NCI-H2227 (cell line): ENCODE measurements at regions not wholly inside any gene's neighbourhood (a gene's known extent, or its start where the extent isn't known, plus 50 kb on each side); places are given as distances from the start of the nearest gene placed in this dataset.
"Not testable (repeated sequence)": the region's sequence is repeated elsewhere in the genome, so short reads cannot be mapped to it uniquely, and the experiment has no call there.

ENCODE experiments used
- DNase-seq: peaks from one replicate; lab custom pipeline; 2025; ENCODE audit not compliant: unreplicated experiment; lab: John Stamatoyannopoulos, UW

DNA sequence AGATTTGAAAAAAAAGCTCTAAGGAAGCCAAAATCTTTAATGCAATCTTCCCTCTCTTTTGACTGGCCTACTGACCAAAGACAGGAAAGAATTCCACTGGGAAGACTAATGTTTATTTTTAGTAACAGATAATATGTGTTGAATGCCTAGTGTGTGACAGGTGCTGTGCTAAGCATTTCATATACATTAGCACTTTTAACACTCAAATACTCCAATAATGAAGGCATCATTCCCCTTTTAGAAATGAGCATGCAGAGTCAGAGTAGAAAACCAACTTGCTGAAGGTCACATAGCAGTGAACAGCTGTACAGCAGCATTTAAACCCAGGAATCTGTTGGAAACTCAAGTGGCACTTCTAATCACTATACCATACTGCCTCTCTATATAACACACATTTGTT lies 170.6 kb downstream of the MINAR1 start:
- no peak for DNase-seq

DNA sequence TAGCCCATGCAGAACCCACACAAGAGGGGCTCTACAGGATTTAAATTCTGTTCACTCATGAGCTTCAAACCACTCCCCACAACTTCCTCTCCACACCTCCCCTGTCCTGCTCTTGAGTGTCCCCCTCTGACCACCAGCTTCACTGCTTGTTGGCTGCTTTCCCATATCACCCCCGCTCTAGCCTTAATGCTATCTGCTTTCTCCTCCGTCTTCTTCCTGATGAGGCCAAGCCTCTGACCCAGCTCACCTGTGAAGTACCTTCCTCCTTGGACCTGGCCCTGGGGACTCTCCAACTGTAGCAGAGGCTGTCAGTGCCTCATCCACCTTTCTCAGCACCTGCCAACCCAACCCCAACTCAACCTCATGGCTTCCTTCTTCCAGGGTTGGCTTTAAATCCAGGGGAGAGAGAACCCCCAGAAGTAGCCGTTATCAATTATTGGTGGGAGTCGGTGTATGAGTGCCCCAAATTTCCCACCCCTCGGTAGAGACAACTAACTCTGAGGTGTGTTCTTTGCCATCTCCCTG lies 174.8 kb downstream of the MINAR1 start:
- no peak for DNase-seq

DNA sequence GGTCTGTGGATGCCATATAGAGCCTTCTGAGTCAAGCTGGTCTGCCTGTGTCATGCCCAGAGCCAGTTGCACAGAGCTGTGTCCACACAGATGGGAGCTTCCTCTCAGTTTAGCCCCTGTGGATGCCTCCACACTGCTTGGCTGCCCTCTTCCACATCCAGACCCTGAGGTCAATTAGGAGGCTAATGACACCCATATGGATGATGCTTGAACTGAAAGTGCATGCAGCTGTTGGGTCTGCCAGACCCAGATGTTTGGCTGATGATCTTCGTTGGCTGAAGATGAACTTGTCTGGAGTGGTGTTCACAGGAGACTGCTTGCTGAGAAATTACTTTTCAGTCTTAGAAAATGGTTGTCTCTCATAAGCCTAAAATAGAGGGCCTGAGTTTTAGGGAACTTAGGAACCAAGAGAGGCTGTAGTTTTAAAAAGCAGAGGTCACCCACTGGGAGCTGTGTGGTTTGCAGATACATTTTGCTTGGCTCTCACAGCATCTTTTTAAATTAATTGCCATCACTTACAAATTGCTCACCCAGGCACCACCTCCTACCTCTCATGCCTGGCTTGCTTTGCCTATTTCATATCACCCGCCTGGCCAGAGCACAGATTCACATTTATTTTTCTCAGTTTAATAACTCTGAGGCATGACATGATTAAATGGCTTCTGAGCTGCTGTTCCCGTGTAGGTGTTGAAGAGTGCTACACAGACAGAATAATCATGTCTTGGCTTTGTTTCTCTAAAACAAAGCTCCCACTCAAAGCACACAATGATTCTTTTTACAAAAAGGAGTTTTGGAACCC lies 176.1 kb downstream of the MINAR1 start:
- no peak for DNase-seq

DNA sequence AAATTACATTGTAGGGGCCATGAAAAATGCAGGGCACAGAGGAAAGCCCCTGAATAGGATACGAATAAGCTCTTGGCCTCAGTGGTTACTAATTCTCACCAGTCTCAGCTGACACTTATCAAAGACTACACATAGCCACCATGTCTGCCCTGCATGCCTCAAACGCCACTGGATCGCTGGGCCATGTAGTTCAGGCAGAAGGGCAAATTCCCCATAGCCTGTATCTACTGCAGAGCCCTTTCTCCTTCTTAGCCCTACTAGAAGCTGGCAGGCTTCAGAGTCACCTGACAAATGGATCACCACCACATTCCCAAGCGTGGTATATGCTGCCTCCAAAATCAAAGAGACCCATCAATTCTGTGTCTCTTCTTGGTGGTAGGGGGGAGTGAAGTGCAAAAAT lies 177.4 kb downstream of the MINAR1 start:
- no peak for DNase-seq

DNA sequence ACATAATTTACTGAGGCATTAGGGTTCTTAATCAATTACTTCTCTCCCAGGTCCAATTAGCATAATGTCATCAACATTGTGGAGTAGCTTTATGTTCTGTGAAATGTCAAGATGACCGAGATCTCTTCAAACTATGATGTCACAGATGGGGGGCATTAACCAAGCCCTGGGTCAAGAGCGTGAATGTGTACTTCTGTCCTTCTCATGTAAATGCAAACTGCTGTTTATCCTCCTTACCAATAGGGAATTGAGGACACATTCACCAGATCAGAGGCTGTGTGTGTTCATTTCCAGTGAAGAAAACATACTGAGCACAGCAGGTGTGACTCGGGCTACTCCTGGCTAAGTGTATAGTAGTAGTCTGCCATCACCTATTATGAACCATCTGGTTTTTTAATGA lies 177.9 kb downstream of the MINAR1 start:
- no peak for DNase-seq

DNA sequence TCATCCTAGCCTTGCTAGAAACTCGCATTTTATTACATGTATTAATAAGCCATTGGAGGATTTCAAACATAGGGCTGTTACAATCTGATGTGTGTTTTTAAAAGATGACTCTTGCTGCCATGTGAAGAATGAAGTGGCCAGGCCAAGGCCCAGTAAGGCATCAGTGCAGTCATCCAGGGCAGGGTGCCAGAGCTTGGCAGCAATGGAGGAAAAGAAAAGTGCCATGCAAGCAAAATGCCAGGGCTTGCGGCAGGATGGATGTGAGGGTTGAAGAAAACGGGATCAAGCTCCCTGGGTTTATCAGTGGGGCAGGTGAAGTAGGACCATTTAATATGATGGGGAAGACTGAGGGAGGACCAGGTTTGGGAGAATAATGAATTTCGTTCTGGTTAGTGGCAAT lies 183.6 kb downstream of the MINAR1 start:
- DNase-seq = no peak

DNA sequence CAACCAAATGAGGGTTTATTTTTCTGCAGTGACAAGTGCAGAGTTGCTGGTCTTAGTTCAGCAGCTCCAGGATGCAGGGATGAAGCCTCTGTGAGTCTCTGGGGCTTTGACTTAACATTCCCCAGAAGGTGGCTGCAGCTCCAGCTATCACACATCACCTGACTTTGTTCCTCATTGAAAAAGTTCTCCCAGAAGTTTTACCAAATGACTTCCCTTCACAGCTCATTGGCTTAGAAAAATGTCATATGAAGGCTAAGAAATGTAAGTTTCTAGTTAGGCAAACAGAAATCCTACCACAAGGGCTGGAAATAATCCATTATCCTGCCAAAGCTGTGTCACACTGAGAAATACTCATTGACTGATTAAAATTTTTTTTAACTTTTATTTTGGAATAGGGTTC lies 184.9 kb downstream of the MINAR1 start:
- DNase-seq = no peak

DNA sequence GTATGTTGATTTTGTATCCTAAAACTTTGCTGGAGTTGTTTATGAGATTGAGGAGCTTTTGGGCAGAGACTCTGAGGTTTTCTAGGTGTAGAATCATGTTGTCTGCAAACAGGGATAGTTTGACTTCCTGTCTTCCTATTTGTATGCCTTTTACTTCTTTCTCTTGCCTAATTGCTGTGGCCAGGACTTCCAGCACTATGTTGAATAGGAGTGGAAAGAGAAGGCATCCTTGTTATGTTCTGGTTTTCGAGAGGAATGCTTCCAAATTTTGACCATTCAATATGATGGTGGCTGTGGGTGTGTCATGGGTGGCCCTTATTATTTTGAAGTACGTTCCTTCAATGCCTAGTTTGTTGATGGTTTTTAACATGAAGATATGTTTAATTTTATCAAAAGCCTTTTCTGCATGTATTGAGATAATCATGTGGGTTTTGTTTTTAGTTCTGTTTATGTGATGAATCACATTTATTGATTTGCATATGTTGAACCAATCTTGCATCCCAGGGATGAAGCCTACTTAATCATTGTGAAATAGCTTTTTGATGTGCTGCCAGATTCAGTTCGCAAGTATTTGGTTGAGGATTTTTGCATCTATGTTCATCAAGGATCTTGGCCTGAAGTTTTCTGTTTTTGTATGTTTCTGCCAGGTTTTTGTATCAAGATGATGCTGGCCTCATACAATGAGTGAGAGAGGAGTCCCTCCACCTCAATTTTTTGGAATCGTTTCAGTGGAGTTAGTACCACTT lies 188.1 kb downstream of the MINAR1 start:
- no peak for DNase-seq

DNA sequence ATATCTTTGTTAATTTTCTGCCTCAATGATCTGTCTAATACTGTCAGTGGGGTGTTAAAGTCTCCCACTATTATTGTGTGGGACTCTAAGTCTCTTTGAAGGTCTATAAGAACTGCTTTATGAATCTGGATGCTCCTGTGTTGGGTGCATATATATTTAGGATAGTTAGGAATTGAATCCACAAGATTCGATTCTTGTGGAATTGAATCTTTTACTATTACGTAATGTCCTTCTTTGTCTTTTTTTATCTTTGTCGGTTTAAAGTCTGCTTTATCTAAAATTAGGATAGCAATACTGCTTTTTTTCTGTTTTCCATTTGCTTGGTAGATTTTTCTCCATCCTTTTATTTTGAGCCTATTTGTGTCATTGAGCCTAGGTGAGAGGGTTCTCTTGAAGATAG lies 189.7 kb downstream of the MINAR1 start:
- DNase-seq = not testable (repeated sequence)

DNA sequence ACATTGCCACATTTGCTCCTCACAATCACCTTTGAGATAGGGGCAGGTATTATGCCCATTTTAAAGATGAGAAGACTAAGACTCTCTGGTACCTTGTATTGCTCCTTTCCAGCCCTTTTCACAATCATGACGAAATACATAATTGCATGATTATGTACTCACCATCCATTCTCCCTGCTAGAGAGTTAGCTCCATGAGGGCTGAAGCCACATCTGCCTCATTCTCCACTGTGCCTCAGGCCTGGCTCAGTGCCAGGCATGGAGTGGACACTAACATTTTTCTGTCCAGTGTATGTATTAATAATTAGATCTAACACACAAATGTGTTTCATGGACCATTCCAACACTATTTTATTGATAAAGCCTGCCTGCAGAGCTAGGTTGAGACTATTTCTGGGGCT lies 191.4 kb downstream of the MINAR1 start:
- DNase-seq = no peak

DNA sequence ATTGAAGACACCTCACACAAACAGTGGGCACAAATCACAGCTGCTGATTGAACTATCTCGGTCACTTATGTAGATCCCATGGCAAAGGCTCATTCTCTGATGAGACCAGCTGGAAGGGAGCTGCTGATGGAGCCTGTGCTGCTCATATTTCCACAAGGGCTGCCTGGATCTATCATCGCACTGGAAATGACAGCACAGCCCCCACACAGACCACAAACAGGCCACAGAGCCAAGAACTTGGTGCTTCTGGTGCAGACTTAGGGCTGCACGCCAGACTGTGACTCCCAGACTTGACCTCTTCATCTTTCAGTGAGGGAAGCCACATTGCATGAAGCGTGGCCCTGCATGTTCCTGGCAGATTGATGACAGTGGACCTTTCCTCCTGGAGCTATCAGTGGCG lies 197.6 kb downstream of the MINAR1 start:
- DNase-seq = no peak

DNA sequence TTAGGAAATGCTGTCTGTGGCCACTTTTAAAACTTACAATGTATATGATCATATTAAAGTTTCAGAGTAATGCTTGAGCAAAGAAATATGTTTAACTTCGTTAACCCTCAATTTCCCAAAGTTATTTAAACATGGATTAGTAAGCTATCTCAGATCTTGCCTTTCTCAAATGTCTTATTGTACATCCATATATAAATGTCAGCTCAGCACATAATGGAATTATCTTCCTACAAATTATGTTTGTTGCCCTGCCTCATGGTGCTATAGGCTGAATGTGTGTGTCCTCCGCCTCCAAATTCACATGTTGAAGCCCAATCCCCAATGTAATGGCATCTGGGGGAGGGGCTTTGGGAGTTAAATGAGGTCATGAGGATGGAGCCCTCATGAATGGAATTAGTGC lies 200.3 kb downstream of the MINAR1 start:
- DNase-seq = no peak

DNA sequence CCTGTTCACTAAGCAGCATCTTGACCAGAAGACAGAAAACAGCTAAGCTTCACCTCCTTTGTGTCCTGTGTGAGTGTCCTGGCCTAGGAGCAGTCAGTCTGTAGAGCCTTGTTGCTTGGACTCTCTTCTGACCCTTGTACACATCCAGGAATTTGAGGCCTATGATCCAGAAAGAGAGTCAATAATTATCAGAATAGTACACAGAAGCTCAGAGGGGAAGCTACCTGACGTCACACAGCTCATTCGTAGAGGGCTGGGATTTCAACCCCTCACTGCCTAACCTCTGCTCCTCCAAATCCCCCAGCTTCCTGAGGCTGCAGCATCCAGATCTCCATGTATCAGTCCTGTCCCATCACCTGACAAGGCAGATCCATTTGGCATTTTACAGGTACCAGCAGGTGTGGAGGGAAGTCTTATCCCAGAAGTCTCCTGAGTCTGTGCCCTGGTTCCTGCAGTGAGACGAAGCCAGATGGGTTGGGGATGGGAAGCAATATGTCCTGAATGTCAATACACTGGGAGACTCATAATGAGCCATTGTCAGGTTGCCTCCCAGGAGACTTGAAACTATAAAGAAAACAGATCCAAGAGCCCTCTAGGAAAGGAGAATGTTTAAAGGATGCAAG lies 203.1 kb downstream of the MINAR1 start:
- no peak for DNase-seq

DNA sequence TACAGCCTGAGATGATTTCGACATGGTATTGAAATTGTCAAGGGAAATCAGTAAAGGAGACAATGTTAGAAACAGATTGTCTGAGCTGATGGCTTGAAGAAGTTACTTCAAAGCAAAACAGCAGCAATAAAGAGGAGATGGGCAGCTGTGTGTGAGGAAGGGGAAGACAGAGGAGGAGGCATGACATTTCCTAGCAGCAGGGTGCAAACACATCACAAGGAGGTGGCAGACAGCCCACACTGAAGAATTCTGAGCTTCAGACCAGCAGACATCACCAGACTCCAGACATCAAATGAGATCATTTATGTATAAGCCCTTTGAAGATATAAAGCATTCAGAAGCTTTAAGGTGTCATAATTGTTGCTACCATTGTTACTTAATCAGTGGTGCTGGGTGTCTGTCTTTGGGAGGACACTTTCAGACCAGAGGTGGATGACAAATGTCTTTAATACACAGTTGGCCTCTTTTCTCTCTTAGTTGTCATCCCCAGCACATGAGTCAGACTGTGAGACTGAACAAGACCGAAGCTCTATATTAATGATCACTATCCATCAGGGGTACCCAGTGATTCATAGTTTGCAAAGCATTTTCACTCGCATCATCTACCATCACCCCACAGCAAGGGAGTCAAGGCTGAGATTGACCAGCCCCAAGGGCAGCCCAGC lies 203.9 kb downstream of the MINAR1 start:
- DNase-seq = no peak

DNA sequence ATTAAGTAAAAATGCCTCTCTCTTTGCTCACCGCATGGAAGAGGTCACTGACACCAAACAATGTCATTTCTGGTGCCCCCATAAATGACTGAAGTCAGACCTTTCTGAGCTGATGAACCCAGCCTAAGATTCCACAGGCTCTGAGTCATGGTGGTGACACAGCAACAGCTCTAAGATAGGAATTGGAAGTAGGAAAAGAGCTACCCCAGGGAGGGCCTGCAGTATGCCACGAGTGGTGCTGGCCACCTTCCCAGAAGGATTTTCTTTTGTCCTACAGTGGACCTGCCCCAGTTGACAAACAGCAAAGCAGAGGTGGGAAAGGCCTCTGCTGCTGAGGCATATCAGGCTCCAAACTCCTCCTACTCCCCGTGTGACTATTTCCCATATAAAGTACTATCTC lies 208.1 kb downstream of the MINAR1 start:
- DNase-seq = no peak

DNA sequence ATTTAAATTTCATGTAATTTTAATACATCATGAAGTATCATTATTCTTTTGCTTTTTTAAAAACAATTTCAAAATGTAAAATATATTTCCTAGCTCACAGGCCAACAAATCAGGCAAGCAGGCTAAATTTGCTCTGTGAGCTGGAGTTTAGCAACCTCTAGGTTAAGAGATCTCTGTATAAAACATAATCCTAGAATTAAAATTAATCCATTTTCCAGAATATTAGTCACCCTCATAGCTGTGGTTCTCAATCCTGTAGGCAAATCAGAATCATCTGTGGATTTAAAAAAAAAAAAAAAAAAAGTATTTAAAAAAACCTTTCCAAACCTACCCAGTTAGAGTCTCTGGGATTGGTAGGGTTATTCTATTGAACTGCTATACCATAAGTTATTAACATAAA lies 209.7 kb downstream of the MINAR1 start:
- DNase-seq = no peak

DNA sequence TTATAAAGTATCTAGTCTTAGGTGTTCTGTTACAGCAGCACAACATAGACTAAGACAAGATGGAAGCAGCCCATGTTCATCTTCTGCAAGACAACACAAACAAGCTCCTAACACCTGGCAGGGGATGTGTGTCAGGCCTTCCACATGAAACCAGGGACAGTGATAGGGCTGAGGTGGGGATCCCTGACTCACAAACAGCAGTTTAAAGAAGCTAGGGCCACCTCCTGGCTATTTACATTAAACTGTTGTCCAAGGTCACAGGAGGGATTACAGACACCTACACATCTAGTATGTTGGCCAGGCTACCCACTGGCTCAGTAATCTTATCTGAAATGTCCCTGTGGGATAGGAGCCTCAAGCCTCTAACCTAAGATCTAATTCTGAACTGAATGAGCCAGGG lies 211.3 kb downstream of the MINAR1 start:
- DNase-seq = no peak

DNA sequence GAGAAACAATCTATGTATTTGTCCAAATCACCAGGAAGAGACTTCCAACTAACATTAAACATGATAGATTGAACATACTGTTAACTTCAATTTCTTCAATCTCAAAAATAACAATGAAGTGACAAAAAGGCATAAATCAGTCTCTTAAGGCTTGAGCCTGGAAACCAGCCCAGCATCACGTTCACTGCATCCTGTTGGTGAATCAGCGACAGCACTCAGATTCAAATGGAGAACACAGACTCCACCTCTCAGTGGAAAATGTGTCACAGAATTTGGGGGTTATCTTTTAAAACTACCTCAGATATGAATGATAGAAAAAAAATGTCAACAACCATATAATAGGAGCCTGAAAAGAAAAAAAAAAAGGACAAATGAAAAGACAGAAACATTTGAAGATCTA lies 212.0 kb downstream of the MINAR1 start:
- DNase-seq = no peak

DNA sequence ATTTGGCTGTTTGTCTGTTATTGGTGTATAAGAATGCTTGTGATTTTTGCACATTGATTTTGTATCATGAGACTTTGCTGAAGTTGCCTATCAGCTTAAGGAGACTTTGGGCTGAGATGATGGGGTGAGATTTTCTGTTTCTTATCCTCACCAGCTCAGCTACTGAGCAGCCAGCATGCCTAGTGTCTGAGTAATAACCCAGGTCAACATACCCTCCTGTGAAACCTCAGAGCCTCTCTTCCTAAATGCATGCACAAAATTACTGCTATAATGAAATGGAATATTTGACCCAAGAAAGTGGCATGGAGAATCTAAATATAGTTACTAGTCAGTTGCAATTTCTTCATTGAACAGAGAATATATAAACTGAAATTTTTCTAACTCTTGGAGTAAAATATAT lies 220.8 kb downstream of the MINAR1 start:
- DNase-seq = not testable (repeated sequence)

DNA sequence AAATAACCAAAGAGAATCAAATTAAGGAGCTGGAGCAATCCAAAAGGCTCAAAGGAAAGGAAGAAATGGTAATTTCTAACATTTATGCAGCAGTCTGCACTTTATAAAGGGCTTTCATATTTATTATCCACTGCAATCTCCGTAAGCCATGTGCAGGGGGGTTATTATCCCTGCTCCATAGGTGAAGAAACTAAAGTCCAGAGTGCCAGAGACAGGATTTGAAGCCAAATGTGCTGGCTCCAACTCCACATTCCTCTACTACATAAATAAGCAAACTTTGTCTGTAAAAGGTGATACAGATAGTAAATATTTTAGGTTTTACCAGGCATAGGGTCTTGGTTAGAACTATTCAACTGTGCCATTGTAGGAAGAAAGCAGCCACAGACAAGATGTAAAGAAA lies 221.4 kb downstream of the MINAR1 start:
- DNase-seq = no peak
